Dermis blood vessel endothelial cell (primary cell): ENCODE measurements at regions not wholly inside any gene's neighbourhood (a gene's known extent, or its start where the extent isn't known, plus 50 kb on each side); places are given as distances from the start of the nearest gene placed in this dataset.
"Not testable (repeated sequence)": the region's sequence is repeated elsewhere in the genome, so short reads cannot be mapped to it uniquely, and the experiment has no call there.

Source experiments
- DNase-seq: peaks from one replicate; pipeline ENCODE4 v3.0.0; 2010

- not testable (repeated sequence) for DNase-seq
Measured at GRCh38 chr10:46095943-46096342, 49.9 kb upstream of the MSMB start.

GRCh38 chr10:46096446-46096845 is 50.4 kb upstream of the MSMB start:
- DNase-seq: peak; percentile 12

GRCh38 chr10:46096909-46097575 is 51.0 kb upstream of the MSMB start:
- DNase-seq: peak; percentile 63

- no peak for DNase-seq
Measured at GRCh38 chr10:46097576-46098317, 51.7 kb upstream of the MSMB start.

- peak; percentile 25 for DNase-seq
Measured at GRCh38 chr10:46098386-46098785, 52.3 kb upstream of the MSMB start.

GRCh38 chr10:46098925-46099324 is 52.9 kb upstream of the MSMB start:
- not testable (repeated sequence) for DNase-seq

GRCh38 chr10:46104071-46104585 is 58.1 kb upstream of the MSMB start:
- DNase-seq: no peak

- DNase-seq: not testable (repeated sequence)
Measured at GRCh38 chr10:46105416-46105815, 59.3 kb upstream of the MSMB start.

GRCh38 chr10:46105856-46106409 is 59.9 kb upstream of the MSMB start:
- DNase-seq: not testable (repeated sequence)

GRCh38 chr10:46106410-46107255 is 60.6 kb upstream of the MSMB start:
- peak; percentile 54 for DNase-seq

GRCh38 chr10:46108158-46108499 is 62.1 kb upstream of the MSMB start:
- not testable (repeated sequence) for DNase-seq

- not testable (repeated sequence) for DNase-seq
Measured at GRCh38 chr10:46154271-46154670, 108.2 kb upstream of the MSMB start.

- DNase-seq: not testable (repeated sequence)
Measured at GRCh38 chr10:46154683-46155082, 108.6 kb upstream of the MSMB start.

- DNase-seq: not testable (repeated sequence)
Measured at GRCh38 chr10:46156866-46157265, 110.8 kb upstream of the MSMB start.

- no peak for DNase-seq
Measured at GRCh38 chr10:46169736-46170135, 117.1 kb upstream of the ANTXRL start.

- DNase-seq: no peak
Measured at GRCh38 chr10:46170789-46171188, 116.0 kb upstream of the ANTXRL start.

- DNase-seq: no peak
Measured at GRCh38 chr10:46171661-46172060, 115.1 kb upstream of the ANTXRL start.

- no peak for DNase-seq
Measured at GRCh38 chr10:46175296-46175695, 111.5 kb upstream of the ANTXRL start.

- no peak for DNase-seq
Measured at GRCh38 chr10:46175831-46176230, 111.0 kb upstream of the ANTXRL start.

GRCh38 chr10:46187431-46187830 is 99.4 kb upstream of the ANTXRL start:
- not testable (repeated sequence) for DNase-seq

GRCh38 chr10:46197050-46197449 is 89.7 kb upstream of the ANTXRL start:
- no peak for DNase-seq

- no peak for DNase-seq
Measured at GRCh38 chr10:46198516-46198915, 88.3 kb upstream of the ANTXRL start.

- DNase-seq: not testable (repeated sequence)
Measured at GRCh38 chr10:46202405-46202804, 84.4 kb upstream of the ANTXRL start.
